ENCODE measurements at regions not wholly inside any gene's neighbourhood (a gene's known extent, or its start where the extent isn't known, plus 50 kb on each side); places are given as distances from the start of the nearest gene placed in this dataset.

- TF ChIP-seq CTCF (conservative IDR thresholded peaks at IDR 0.05; ENCODE audit: low read depth in 2 of 2) (no peak), STAT1 (IDR thresholded peaks at IDR 0.05; ENCODE audit: unreplicated experiment) (no peak), ETS1 (IDR thresholded peaks at IDR 0.05) (no peak), EZH2 (IDR thresholded peaks at IDR 0.05; ENCODE audit: low read depth, unreplicated experiment) (no peak)
These were observed 246.9 kb downstream of the PAPSS1 start (continued) for GRCh38 chr4:107473126-107473525.

GRCh38 chr4:107472265-107472948 is 247.6 kb downstream of the PAPSS1 start:
- Histone ChIP-seq H3K4me2 (no peak overlapping the region), H3K27ac (ENCODE audit: low read depth) (no peak overlapping the region), H3K4me3 (no peak overlapping the region), H3K79me2 (replicated peaks; ENCODE audit: insufficient read depth) (no peaks in the 10 kb centered on the region), H3K36me3 (ENCODE audit: insufficient read depth) (no peaks in the 10 kb centered on the region), H3K4me1 (ENCODE audit: insufficient read depth) (no peaks in the 10 kb centered on the region), H3K9me2 (ENCODE audit: insufficient read depth) (no peaks in the 10 kb centered on the region), H3K27me3 (ENCODE audit: insufficient read depth) (no peaks in the 10 kb centered on the region), H3F3A (replicated peaks; ENCODE audit: low read depth) (no peaks in the 10 kb centered on the region), H4K20me1 (replicated peaks; ENCODE audit: insufficient read depth) (no peaks in the 10 kb centered on the region), H2AFZ (no peak overlapping the region)
- Mint-ChIP-seq H3K27me3 (ENCODE audit: insufficient read depth, low read depth, poor library complexity) (peaks cover 1% of the 10 kb centered on the region), H3K36me3 (ENCODE audit: low read depth) (no peaks in the 10 kb centered on the region), H3K9me3 (peaks cover 4% of the 10 kb centered on the region), H3K27ac (no peak overlapping the region), H3K4me3 (no peak overlapping the region), H3K4me1 (no peaks in the 10 kb centered on the region)
- no peak for TF ChIP-seq ETS1 (IDR thresholded peaks at IDR 0.05)
- TF ChIP-seq ZNF462 (CRISPR knock-in tag; IDR thresholded peaks at IDR 0.05): no peak
- TF ChIP-seq ZNF331 (CRISPR knock-in tag; IDR thresholded peaks at IDR 0.05; ENCODE audit: low read depth): no peak
- no peak for TF ChIP-seq ZNF114 (CRISPR knock-in tag; IDR thresholded peaks at IDR 0.05)
- TF ChIP-seq EZH2phosphoT487 (IDR thresholded peaks at IDR 0.05; ENCODE audit: unreplicated experiment): no peak
- TF ChIP-seq JUNB (IDR thresholded peaks at IDR 0.05; ENCODE audit: unreplicated experiment): no peak
- no peak for TF ChIP-seq EZH2 (IDR thresholded peaks at IDR 0.05; ENCODE audit: low read depth, unreplicated experiment)
- no peak for TF ChIP-seq POLR2AphosphoS5 (IDR thresholded peaks at IDR 0.05; ENCODE audit: low read depth)
- DNase-seq (ENCODE audit: low spot score) (no peak), ATAC-seq (no peak)

Measured in GM23338 (cell line).